PC-9 (cell line): ENCODE measurements at regions not wholly inside any gene's neighbourhood (a gene's known extent, or its start where the extent isn't known, plus 50 kb on each side); places are given as distances from the start of the nearest gene placed in this dataset.

Source experiments
- CTCF ChIP-seq: fragments of 200-600 bp; sonication (generic); conservative IDR thresholded peaks from 2 replicates; pipeline ENCODE4 v1.6.1; 2017; ENCODE audit warnings: mixed run types, antibody characterized with exemption, mild to moderate bottlenecking, moderate library complexity
- EZH2 ChIP-seq: fragments of 200-600 bp; sonication (generic); IDR thresholded peaks from 2 replicates; pipeline ENCODE4 v1.8.0; 2017; ENCODE audit warnings: antibody characterized with exemption, low read depth

- TF ChIP-seq CTCF (no peak), EZH2 (no peak)
Measured at GRCh38 chr1:182181167-182181572, 119.7 kb upstream of the ZNF648 start.
